Common myeloid progenitor, CD34-positive (primary cell): ENCODE measurements at regions not wholly inside any gene's neighbourhood (a gene's known extent, or its start where the extent isn't known, plus 50 kb on each side); places are given as distances from the start of the nearest gene placed in this dataset.
"Not testable (repeated sequence)": the region's sequence is repeated elsewhere in the genome, so short reads cannot be mapped to it uniquely, and the experiment has no call there.

ENCODE experiments used
- CTCF ChIA-PET: fragments of 350-600 bp; sonication (Branson Sonifier 250); formaldehyde crosslinking; loops from one replicate; lab custom pipeline; 2021; ENCODE audit warnings: antibody characterized with exemption; lab: Charles Lee
- POLR2A ChIA-PET: fragments of 350-600 bp; sonication (Branson Sonifier 250); formaldehyde crosslinking; loops from one replicate; lab custom pipeline; 2021; ENCODE audit warnings: antibody characterized with exemption; lab: Charles Lee
- DNase-seq, 3 donors: peaks; one replicate each; pipeline versions ENCODE4 v3.0.0 to v3.0.0-alpha.2; 2013
- H3K27ac ChIP-seq, 2 experiments: 1 replicate in 1 of 2; 2 replicates in 1 of 2; pipeline ENCODE4 v1.7.0; 2013; ENCODE audit warnings: inconsistent platforms in 2 of 2, low read length in 2 of 2, mild to moderate bottlenecking in 2 of 2, low read depth in 1 of 2, moderate library complexity in 1 of 2; ENCODE audit not compliant: severe bottlenecking in 2 of 2, insufficient read depth in 1 of 2, poor library complexity in 1 of 2
- H3K27me3 ChIP-seq, 5 experiments: replicated peaks in 2 of 5; 1 replicate in 3 of 5; 2 replicates in 2 of 5; pipeline versions ENCODE4 v1.6.1 to v1.7.0; 2013; ENCODE audit warnings: low read length in 4 of 5, mild to moderate bottlenecking in 2 of 5, moderate library complexity in 2 of 5, inconsistent platforms in 1 of 5; ENCODE audit not compliant: insufficient read depth in 5 of 5, control insufficient read depth in 4 of 5
- H3K36me3 ChIP-seq, 4 experiments: 1 replicate in 2 of 4; 2 replicates in 2 of 4; pipeline versions ENCODE4 v1.6.1 to v1.7.0; 2013; ENCODE audit warnings: low read length in 3 of 4, control low read depth in 1 of 4, mild to moderate bottlenecking in 1 of 4; ENCODE audit not compliant: control insufficient read depth in 4 of 4, insufficient read depth in 4 of 4
- H3K4me1 ChIP-seq, 4 experiments: 1 replicate in 3 of 4; 2 replicates in 1 of 4; pipeline versions ENCODE4 v1.6.1 to v1.7.1; 2013; ENCODE audit warnings: low read length in 3 of 4, mild to moderate bottlenecking in 3 of 4, control low read depth in 1 of 4, inconsistent platforms in 1 of 4, moderate library complexity in 1 of 4; ENCODE audit not compliant: control insufficient read depth in 4 of 4, insufficient read depth in 4 of 4; ENCODE audit errors: control extremely low read depth in 1 of 4
- H3K4me3 ChIP-seq, 7 experiments: 1 replicate in 4 of 7; 2 replicates in 3 of 7; pipeline versions ENCODE4 v1.5.1 to v1.7.0; 2013; ENCODE audit warnings: mild to moderate bottlenecking in 7 of 7, low read length in 6 of 7, moderate library complexity in 6 of 7, inconsistent platforms in 2 of 7, low read depth in 2 of 7, control low read depth in 1 of 7; ENCODE audit not compliant: insufficient read depth in 4 of 7, control insufficient read depth in 1 of 7; ENCODE audit errors: extremely low read depth in 1 of 7
- H3K9me3 ChIP-seq, 5 experiments: 1 replicate in 4 of 5; 2 replicates in 1 of 5; pipeline versions ENCODE4 v1.6.1 to v1.7.1; 2013; ENCODE audit warnings: low read length in 4 of 5, mild to moderate bottlenecking in 2 of 5, inconsistent platforms in 1 of 5, low read depth in 1 of 5, moderate library complexity in 1 of 5; ENCODE audit not compliant: control insufficient read depth in 4 of 5, insufficient read depth in 2 of 5; ENCODE audit errors: control extremely low read depth in 1 of 5
- WGBS: methylation state at CpG from one replicate; pipeline ENCODE4 v1.1.5; 2013; ENCODE audit not compliant: insufficient coverage; 5-methylcytosine and 5-hydroxymethylcytosine counted together

DNA sequence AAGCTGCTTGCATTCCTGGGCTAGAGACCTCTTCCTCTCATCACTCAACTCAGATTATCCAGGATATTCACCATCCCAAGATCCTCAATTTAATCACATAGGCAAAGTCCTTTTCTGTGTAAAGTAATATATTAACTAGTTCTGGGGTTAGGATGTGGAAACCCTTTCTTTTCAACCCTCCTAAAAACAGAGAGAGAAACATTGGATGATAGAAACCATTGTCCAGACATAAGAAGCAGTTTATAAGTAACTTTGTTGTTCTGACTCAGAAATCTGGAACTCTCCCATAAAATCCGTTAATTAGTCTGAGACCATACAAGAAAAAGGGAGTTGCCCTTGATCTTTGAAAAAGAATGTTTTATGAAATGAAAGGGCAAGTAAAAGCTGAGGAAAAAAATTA, 817.1 kb upstream of the CDH9 start:
- ChIA-PET POLR2A (no interaction called here), CTCF (no interaction called here)
- H3K36me3 ChIP-seq: no peaks in the 10 kb centered on the region
- no peak for DNase-seq
- WGBS: no CpG with 5 or more reads among the region's 1 CpG
- H3K27ac ChIP-seq: no peak overlapping the region
- H3K4me3 ChIP-seq: no peak overlapping the region
- no peaks in the 10 kb centered on the region for H3K27me3 ChIP-seq
- H3K9me3 ChIP-seq: peaks cover 0 to 2% (median 0%) of the 10 kb centered on the region in 5 experiments
- peaks cover 0 to 7% (median 0%) of the 10 kb centered on the region in 4 experiments for H3K4me1 ChIP-seq

DNA sequence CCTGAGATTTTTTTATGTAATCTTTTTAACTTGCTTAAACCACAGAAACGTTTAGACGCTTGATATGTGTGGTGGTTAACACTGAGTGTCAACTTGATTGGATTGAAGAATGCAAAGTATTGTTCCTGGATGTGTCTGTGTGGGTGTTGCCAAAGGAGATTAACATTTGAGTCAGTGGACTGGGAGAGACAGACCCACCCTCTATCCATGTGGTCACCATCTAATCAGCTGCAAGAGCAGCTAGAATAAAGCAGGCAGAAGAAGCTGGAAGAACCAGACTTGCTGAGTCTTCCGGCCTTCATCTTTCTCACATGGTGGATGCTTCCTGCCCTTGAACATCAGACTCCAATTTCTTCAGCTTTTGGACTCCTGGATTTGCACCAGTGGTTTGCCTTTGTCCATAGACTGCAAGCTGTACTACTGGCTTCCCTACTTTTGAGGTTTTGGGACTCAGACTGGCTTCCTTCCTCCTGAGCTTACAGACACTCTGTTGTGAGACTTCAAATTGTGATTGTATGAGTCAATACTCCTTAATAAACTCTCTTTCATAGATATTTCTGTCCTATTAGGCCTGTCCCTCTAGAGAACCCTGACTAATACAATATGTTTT, 816.0 kb upstream of the CDH9 start:
- Histone ChIP-seq H3K9me3 (no peaks in the 10 kb centered on the region), H3K27ac (no peak overlapping the region), H3K4me3 (no peak overlapping the region), H3K4me1 (peaks cover 0 to 7% (median 0%) of the 10 kb centered on the region in 4 experiments), H3K36me3 (no peaks in the 10 kb centered on the region), H3K27me3 (no peaks in the 10 kb centered on the region)
- CTCF ChIA-PET: no interaction called here
- WGBS: 63% methylated on average over 1 of the region's 3 CpGs
- peak; percentile 36 to 78 (median 37) for DNase-seq
- POLR2A ChIA-PET: no interaction called here

DNA sequence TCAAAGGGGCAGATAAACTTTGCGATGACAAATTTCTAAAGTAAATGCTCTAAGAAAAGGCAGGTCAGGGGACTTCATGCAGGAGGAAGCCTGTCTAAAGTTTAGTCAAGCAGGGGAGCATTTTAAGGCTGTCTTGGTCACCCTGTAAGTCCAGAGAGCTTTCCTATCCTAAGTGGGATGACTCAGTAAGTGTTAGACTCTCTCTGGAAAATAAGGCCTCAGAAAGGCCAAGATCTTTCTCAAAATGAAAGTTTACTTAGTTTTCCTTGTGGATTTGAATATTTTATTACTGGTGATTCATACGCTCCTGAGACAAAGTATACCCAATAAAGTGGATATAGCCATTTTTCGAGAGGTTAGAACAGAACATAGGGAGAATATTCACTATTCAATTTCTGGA, 806.9 kb upstream of the CDH9 start:
- ChIA-PET POLR2A (no interaction called here), CTCF (no interaction called here)
- DNase-seq: no peak
- H3K9me3 ChIP-seq: peaks cover 0 to 7% (median 0%) of the 10 kb centered on the region in 5 experiments
- H3K4me1 ChIP-seq: no peaks in the 10 kb centered on the region
- no peaks in the 10 kb centered on the region for H3K36me3 ChIP-seq
- H3K4me3 ChIP-seq: no peak overlapping the region
- no peak overlapping the region for H3K27ac ChIP-seq
- WGBS: 95% methylated on average over 3 of the region's 3 CpGs
- H3K27me3 ChIP-seq: no peaks in the 10 kb centered on the region

DNA sequence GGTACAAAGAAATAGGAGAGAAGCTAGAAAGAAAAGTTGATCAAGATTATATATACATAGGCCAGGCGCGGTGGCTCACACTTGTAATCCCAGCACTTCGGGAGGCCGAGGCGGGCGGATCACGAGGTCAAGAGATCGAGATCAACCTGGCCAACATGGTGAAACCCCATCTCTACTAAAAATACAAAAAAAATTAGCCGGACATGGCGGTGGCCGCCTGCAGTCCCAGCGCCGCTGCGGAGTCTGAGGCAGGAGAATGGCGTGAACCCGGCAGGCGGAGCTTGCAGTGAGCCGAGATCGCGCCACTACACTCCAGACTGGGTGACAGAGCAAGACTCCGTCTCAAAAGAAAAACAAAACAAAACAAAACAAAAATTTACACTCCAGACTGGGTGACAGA, 798.3 kb upstream of the CDH9 start:
- H3K4me3 ChIP-seq, H3K4me1 ChIP-seq, POLR2A ChIA-PET, H3K9me3 ChIP-seq, DNase-seq, H3K36me3 ChIP-seq, H3K27ac ChIP-seq, H3K27me3 ChIP-seq, CTCF ChIA-PET: not testable (repeated sequence)
- WGBS: 92% methylated on average over 17 of the region's 21 CpGs

DNA sequence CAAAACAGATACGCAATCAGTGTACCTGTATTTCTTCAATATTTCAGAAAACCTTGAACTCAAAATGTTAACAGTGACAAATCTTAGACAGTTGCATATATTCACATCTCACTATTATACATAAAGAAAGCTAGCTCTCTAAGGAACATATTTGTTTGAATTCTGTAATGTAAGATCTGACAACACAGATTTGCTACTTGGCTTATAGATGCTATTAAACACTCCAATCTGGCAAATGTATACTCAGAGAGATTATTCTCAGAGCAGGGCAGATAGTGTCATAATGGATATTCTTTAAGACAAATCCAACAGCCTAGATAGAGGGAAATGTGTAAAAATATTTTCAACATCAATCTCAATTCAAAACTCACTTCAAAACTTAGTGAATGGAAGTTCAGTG, 794.5 kb upstream of the CDH9 start:
- CTCF ChIA-PET: no interaction called here
- Histone ChIP-seq H3K27ac (no peak overlapping the region), H3K9me3 (no peaks in the 10 kb centered on the region), H3K36me3 (no peaks in the 10 kb centered on the region), H3K4me1 (no peaks in the 10 kb centered on the region), H3K4me3 (no peak overlapping the region), H3K27me3 (no peaks in the 10 kb centered on the region)
- POLR2A ChIA-PET: interaction anchor here (0.6 kb wide), 1 partner anchor 498 kb away, joined by 3 read pairs; no protein-coding TSS in a partner anchor
- WGBS: no CpG with 5 or more reads among the region's 1 CpG
- DNase-seq: no peak

DNA sequence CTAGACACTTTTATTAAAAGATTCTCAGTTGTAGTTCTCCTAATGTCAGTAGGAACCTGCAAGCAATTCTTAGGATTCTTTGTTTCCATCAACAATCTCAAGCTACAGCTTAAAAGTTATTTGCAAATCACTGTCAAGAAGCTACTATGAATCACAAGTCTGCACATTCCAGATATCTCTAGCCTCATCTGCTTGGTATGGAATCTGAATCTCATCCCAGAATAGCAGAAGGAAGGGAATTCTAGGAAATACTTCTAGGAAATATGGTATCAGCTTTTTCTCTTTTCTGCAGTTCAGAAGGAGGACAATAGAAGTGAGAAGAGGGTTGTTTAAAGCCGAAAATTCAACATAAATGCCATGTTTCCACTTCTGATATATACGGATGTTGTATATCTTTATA, 792.2 kb upstream of the CDH9 start:
- no peaks in the 10 kb centered on the region for H3K36me3 ChIP-seq
- no peaks in the 10 kb centered on the region for H3K4me1 ChIP-seq
- H3K27me3 ChIP-seq: no peaks in the 10 kb centered on the region
- POLR2A ChIA-PET: no interaction called here
- no peak overlapping the region for H3K4me3 ChIP-seq
- H3K27ac ChIP-seq: no peak overlapping the region
- DNase-seq: no peak
- CTCF ChIA-PET: no interaction called here
- no peaks in the 10 kb centered on the region for H3K9me3 ChIP-seq
- no CpG with 5 or more reads among the region's 2 CpGs for WGBS

DNA sequence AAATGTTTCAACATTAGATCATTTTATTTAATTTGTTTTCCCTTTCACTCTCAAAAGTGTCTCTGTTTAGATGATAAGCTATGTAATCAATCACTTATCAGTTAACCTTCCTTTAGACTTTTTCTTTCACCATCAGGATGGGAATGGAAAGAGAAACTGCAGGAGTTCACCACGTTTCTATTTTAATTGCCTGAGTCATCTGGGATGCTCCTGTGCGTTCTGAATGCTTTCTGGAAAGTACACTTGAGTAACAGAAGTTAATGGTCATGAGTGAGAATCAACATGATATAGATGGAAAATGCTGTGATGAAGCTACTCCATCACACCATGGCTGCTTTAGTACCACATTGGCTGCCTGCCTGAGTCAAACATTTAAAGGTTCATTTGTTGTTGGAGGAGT, 783.3 kb upstream of the CDH9 start:
- H3K27me3 ChIP-seq: no peaks in the 10 kb centered on the region
- ChIA-PET POLR2A (interaction anchor here (0.6 kb wide), 1 partner anchor 723 kb away, joined by 4 read pairs; no protein-coding TSS in a partner anchor), CTCF (no interaction called here)
- DNase-seq: no peak
- no peak overlapping the region for H3K4me3 ChIP-seq
- WGBS: 100% methylated on average over 1 of the region's 2 CpGs
- H3K27ac ChIP-seq: no peak overlapping the region
- H3K36me3 ChIP-seq: no peaks in the 10 kb centered on the region
- H3K9me3 ChIP-seq: no peaks in the 10 kb centered on the region
- peaks cover 0 to 2% (median 0%) of the 10 kb centered on the region in 4 experiments for H3K4me1 ChIP-seq
